OCI-LY7 (cell line): ENCODE measurements at regions not wholly inside any gene's neighbourhood (a gene's known extent, or its start where the extent isn't known, plus 50 kb on each side); places are given as distances from the start of the nearest gene placed in this dataset.

ENCODE experiments used
- CTCF ChIP-seq: fragments of 200-600 bp; sonication (generic); conservative IDR thresholded peaks from 2 replicates; pipeline ENCODE4 v1.5.1; 2014; ENCODE audit warnings: mild to moderate bottlenecking, antibody characterized with exemption, low read length, moderate library complexity, mixed read lengths
- EZH2phosphoT487 ChIP-seq: fragments of 200-600 bp; sonication (generic); IDR thresholded peaks from 2 replicates; pipeline ENCODE4 v1.6.1; 2018; ENCODE audit warnings: low read depth, borderline replicate concordance, mild to moderate bottlenecking, mixed run types, antibody characterized with exemption, low read length, moderate library complexity, mixed read lengths

- TF ChIP-seq CTCF (no peak), EZH2phosphoT487 (no peak)
Observed at GRCh38 chr18:73880387-73880786, 267.2 kb downstream of the FBXO15 start.
